ENCODE measurements at regions not wholly inside any gene's neighbourhood (a gene's known extent, or its start where the extent isn't known, plus 50 kb on each side); places are given as distances from the start of the nearest gene placed in this dataset.
"Not testable (repeated sequence)": the region's sequence is repeated elsewhere in the genome, so short reads cannot be mapped to it uniquely, and the experiment has no call there.

- no peak for DNase-seq
Observed at GRCh38 chr11:134976551-134976950, 564.5 kb upstream of the B3GAT1 start.

GRCh38 chr11:134975866-134976376, 563.9 kb upstream of the B3GAT1 start:
- no peak for DNase-seq

- DNase-seq = no peak
Observed at GRCh38 chr11:134973801-134974200, 561.8 kb upstream of the B3GAT1 start.

- DNase-seq = no peak
Observed at GRCh38 chr11:134971381-134971780, 559.3 kb upstream of the B3GAT1 start.

- DNase-seq = no peak
Observed at GRCh38 chr11:134967746-134968145, 555.7 kb upstream of the B3GAT1 start.

GRCh38 chr11:134961386-134961785, 549.3 kb upstream of the B3GAT1 start:
- not testable (repeated sequence) for DNase-seq

GRCh38 chr11:134958870-134959269, 546.8 kb upstream of the B3GAT1 start:
- no peak for DNase-seq

GRCh38 chr11:134958336-134958640, 546.2 kb upstream of the B3GAT1 start:
- no peak for DNase-seq

- no peak for DNase-seq
Observed at GRCh38 chr11:134957540-134958335, 545.7 kb upstream of the B3GAT1 start.

GRCh38 chr11:134956450-134957210, 544.6 kb upstream of the B3GAT1 start:
- no peak for DNase-seq

GRCh38 chr11:134955970-134956369, 543.9 kb upstream of the B3GAT1 start:
- not testable (repeated sequence) for DNase-seq

GRCh38 chr11:134955281-134955680, 543.2 kb upstream of the B3GAT1 start:
- DNase-seq = no peak

- DNase-seq = not testable (repeated sequence)
Observed at GRCh38 chr11:134954456-134954855, 542.4 kb upstream of the B3GAT1 start.

GRCh38 chr11:134953417-134953970, 541.5 kb upstream of the B3GAT1 start:
- not testable (repeated sequence) for DNase-seq

- no peak for DNase-seq
Observed at GRCh38 chr11:134951305-134951700, 539.3 kb upstream of the B3GAT1 start.

- DNase-seq = no peak
Observed at GRCh38 chr11:134950692-134951304, 538.8 kb upstream of the B3GAT1 start.

GRCh38 chr11:134949121-134950090, 537.4 kb upstream of the B3GAT1 start:
- DNase-seq = no peak

- no peak for DNase-seq
Observed at GRCh38 chr11:134947556-134947955, 535.5 kb upstream of the B3GAT1 start.

GRCh38 chr11:134945993-134946392, 534.0 kb upstream of the B3GAT1 start:
- no peak for DNase-seq

GRCh38 chr11:134944986-134945385, 532.9 kb upstream of the B3GAT1 start:
- no peak for DNase-seq

- no peak for DNase-seq
Observed at GRCh38 chr11:134944131-134944530, 532.1 kb upstream of the B3GAT1 start.

GRCh38 chr11:134943544-134943943, 531.5 kb upstream of the B3GAT1 start:
- DNase-seq = no peak

Data from CD4-positive, alpha-beta T cell treated with Interleukin-10 for 1 hour (primary cell).